Breast epithelium (tissue), 4 donors: ENCODE measurements at regions not wholly inside any gene's neighbourhood (a gene's known extent, or its start where the extent isn't known, plus 50 kb on each side); places are given as distances from the start of the nearest gene placed in this dataset.

ENCODE experiments used
- DNase-seq, 2 donors: peaks; one replicate each; pipeline ENCODE4 v3.0.0-alpha.2; 2019; ENCODE audit warnings: low spot score in 2 of 2
- H3K27ac ChIP-seq, 2 donors: fragments of 200-600 bp; sonication (generic) in 1 of 2; one replicate each; pipeline ENCODE4 v1.5.1; 2016 to 2019; ENCODE audit warnings: mild to moderate bottlenecking in 1 of 2
- H3K27me3 ChIP-seq, 2 donors: fragments of 200-600 bp; sonication (generic) in 1 of 2; one replicate each; pipeline versions ENCODE4 v1.5.1 to v1.6.0; 2017 to 2019; ENCODE audit warnings: control low read depth in 1 of 2, mild to moderate bottlenecking in 1 of 2
- H3K36me3 ChIP-seq: fragments of 200-600 bp; one replicate; pipeline ENCODE4 v1.5.1; 2019
- H3K4me1 ChIP-seq, 2 donors: fragments of 200-600 bp; sonication (generic); one replicate each; pipeline ENCODE4 v1.5.1; 2016 to 2019; ENCODE audit warnings: control low read depth in 1 of 2
- H3K4me3 ChIP-seq, 3 donors: fragments of 200-600 bp; sonication (generic); 1 replicate in 2 of 3; 2 replicates in 1 of 3; pipeline ENCODE4 v1.5.1; 2016 to 2019; ENCODE audit warnings: mild to moderate bottlenecking in 3 of 3, moderate library complexity in 2 of 3
- H3K9me3 ChIP-seq, 2 donors: fragments of 200-600 bp; sonication (generic) in 1 of 2; one replicate each; pipeline ENCODE4 v1.5.1; 2016 to 2019; ENCODE audit warnings: control low read depth in 1 of 2
- CTCF ChIP-seq, 3 donors: fragments of 450-650 bp; IDR thresholded peaks; one replicate each; pipeline ENCODE4 v1.5.1; 2016 to 2017; ENCODE audit warnings: antibody characterized with exemption in 3 of 3, mild to moderate bottlenecking in 3 of 3, moderate library complexity in 3 of 3
- POLR2A ChIP-seq: fragments of 450-650 bp; IDR thresholded peaks from one replicate; pipeline ENCODE4 v1.6.1; 2016; ENCODE audit warnings: antibody characterized with exemption, mild to moderate bottlenecking, moderate library complexity
- POLR2AphosphoS5 ChIP-seq, 3 donors: sonication (generic); formaldehyde crosslinking; IDR thresholded peaks; one replicate each; pipeline ENCODE4 v1.6.1; 2017; ENCODE audit warnings: antibody characterized with exemption in 3 of 3
- intact Hi-C: fragments of 100-400 bp; cut with DNase I; formaldehyde crosslinking; loops from one replicate; pipeline ENCODE4 v1.15.1; 2023; ENCODE audit warnings: low total_unique reads

- H3K27ac ChIP-seq, result no peak overlapping the region
- DNase-seq, result no peak
- no peaks in the 10 kb centered on the region for H3K9me3 ChIP-seq
- no peaks in the 10 kb centered on the region for H3K27me3 ChIP-seq
- H3K4me1 ChIP-seq, result no peaks in the 10 kb centered on the region
- intact Hi-C loops, result no loop called here
- TF ChIP-seq POLR2AphosphoS5 (IDR thresholded peaks at IDR 0.05), result no peak
- no peak for TF ChIP-seq CTCF (IDR thresholded peaks at IDR 0.05)
- TF ChIP-seq POLR2A, result no peak
- H3K36me3 ChIP-seq, result no peaks in the 10 kb centered on the region
- H3K4me3 ChIP-seq, result no peak overlapping the region
Observed at GRCh38 chr1:195516036-195516435, 1092.2 kb downstream of the KCNT2 start.

- H3K4me3 ChIP-seq, result no peak overlapping the region
- TF ChIP-seq POLR2A (no peak), POLR2AphosphoS5 (IDR thresholded peaks at IDR 0.05) (no peak), CTCF (IDR thresholded peaks at IDR 0.05) (no peak)
- no peak overlapping the region for H3K27ac ChIP-seq
- H3K4me1 ChIP-seq, result no peaks in the 10 kb centered on the region
- no peak for DNase-seq
- no peaks in the 10 kb centered on the region for H3K36me3 ChIP-seq
- no peaks in the 10 kb centered on the region for H3K27me3 ChIP-seq
- H3K9me3 ChIP-seq, result no peaks in the 10 kb centered on the region
- intact Hi-C loops, result no loop called here
Observed at GRCh38 chr1:195511501-195511900, 1096.7 kb downstream of the KCNT2 start.

- H3K27ac ChIP-seq, result no peak overlapping the region
- no peak overlapping the region for H3K4me3 ChIP-seq
- no peaks in the 10 kb centered on the region for H3K4me1 ChIP-seq
- no peaks in the 10 kb centered on the region for H3K27me3 ChIP-seq
- no peak for DNase-seq
- TF ChIP-seq POLR2AphosphoS5 (IDR thresholded peaks at IDR 0.05) (no peak), CTCF (IDR thresholded peaks at IDR 0.05) (no peak), POLR2A (no peak)
- no peaks in the 10 kb centered on the region for H3K36me3 ChIP-seq
- intact Hi-C loops, result no loop called here
- H3K9me3 ChIP-seq, result no peaks in the 10 kb centered on the region
Observed at GRCh38 chr1:195501118-195501517, 1107.1 kb downstream of the KCNT2 start.

- H3K4me3 ChIP-seq, result no peak overlapping the region
- H3K27me3 ChIP-seq, result no peaks in the 10 kb centered on the region
- intact Hi-C loops, result no loop called here
- peaks cover 0 to 4% of the 10 kb centered on the region in 2 donors for H3K9me3 ChIP-seq
- no peak overlapping the region for H3K27ac ChIP-seq
- no peak for DNase-seq
- no peaks in the 10 kb centered on the region for H3K4me1 ChIP-seq
- H3K36me3 ChIP-seq, result no peaks in the 10 kb centered on the region
- TF ChIP-seq CTCF (IDR thresholded peaks at IDR 0.05) (no peak), POLR2A (no peak), POLR2AphosphoS5 (IDR thresholded peaks at IDR 0.05) (no peak)
Observed at GRCh38 chr1:195495720-195496635, 1112.3 kb downstream of the KCNT2 start.

GRCh38 chr1:195482137-195482536 is 1126.1 kb downstream of the KCNT2 start:
- TF ChIP-seq POLR2A (no peak), POLR2AphosphoS5 (IDR thresholded peaks at IDR 0.05) (no peak), CTCF (IDR thresholded peaks at IDR 0.05) (no peak)
- no peaks in the 10 kb centered on the region for H3K4me1 ChIP-seq
- no peak for DNase-seq
- peaks cover 0 to 10% of the 10 kb centered on the region in 2 donors for H3K9me3 ChIP-seq
- H3K36me3 ChIP-seq, result no peaks in the 10 kb centered on the region
- H3K27me3 ChIP-seq, result no peaks in the 10 kb centered on the region
- intact Hi-C loops, result no loop called here
- no peak overlapping the region for H3K27ac ChIP-seq
- no peak overlapping the region for H3K4me3 ChIP-seq
